ENCODE measurements at regions not wholly inside any gene's neighbourhood (a gene's known extent, or its start where the extent isn't known, plus 50 kb on each side); places are given as distances from the start of the nearest gene placed in this dataset.
"Not testable (repeated sequence)": the region's sequence is repeated elsewhere in the genome, so short reads cannot be mapped to it uniquely, and the experiment has no call there.

GRCh38 chr15:38758043-38758442 is 193.4 kb upstream of the RASGRP1 start:
- H3K4me2 ChIP-seq (ENCODE audit: low read depth, low read length, poor library complexity, severe bottlenecking), result no peak overlapping the region
- H3K9me2 ChIP-seq (replicated peaks; ENCODE audit: insufficient read depth, low read length), result no peaks in the 10 kb centered on the region
- no peak for DNase-seq

GRCh38 chr15:38761681-38762080 is 197.1 kb upstream of the RASGRP1 start:
- H3K4me2 ChIP-seq (ENCODE audit: low read depth, low read length, poor library complexity, severe bottlenecking), result no peak overlapping the region
- H3K4me1 ChIP-seq (ENCODE audit: low read length), result no peaks in the 10 kb centered on the region
- H3K9me3 ChIP-seq (ENCODE audit: low read length), result no peaks in the 10 kb centered on the region
- no peak overlapping the region for H2AFZ ChIP-seq (ENCODE audit: low read length)
- no peaks in the 10 kb centered on the region for H4K20me1 ChIP-seq (ENCODE audit: insufficient read depth, low read depth, low read length)
- no peaks in the 10 kb centered on the region for H3K79me2 ChIP-seq (ENCODE audit: low read length)
- H3K4me3 ChIP-seq (ENCODE audit: low read length), result no peak overlapping the region
- H3K27me3 ChIP-seq (ENCODE audit: low read length), result no peaks in the 10 kb centered on the region
- H3K9ac ChIP-seq (ENCODE audit: low read length), result no peak overlapping the region
- DNase-seq, result no peak
- no peaks in the 10 kb centered on the region for H3K9me2 ChIP-seq (replicated peaks; ENCODE audit: insufficient read depth, low read length)
- no peak overlapping the region for H3K27ac ChIP-seq (ENCODE audit: low read length)
- H3K36me3 ChIP-seq (ENCODE audit: insufficient read depth, low read length), result no peaks in the 10 kb centered on the region

More at GRCh38 chr15:38758043-38758442, 193.4 kb upstream of the RASGRP1 start:
- Histone ChIP-seq H3K4me1 (ENCODE audit: low read length) (no peaks in the 10 kb centered on the region), H3K36me3 (ENCODE audit: insufficient read depth, low read length) (no peaks in the 10 kb centered on the region), H3K79me2 (ENCODE audit: low read length) (no peaks in the 10 kb centered on the region), H2AFZ (ENCODE audit: low read length) (no peak overlapping the region), H3K9ac (ENCODE audit: low read length) (no peak overlapping the region), H3K9me3 (ENCODE audit: low read length) (no peaks in the 10 kb centered on the region), H3K27ac (ENCODE audit: low read length) (no peak overlapping the region), H3K4me3 (ENCODE audit: low read length) (no peak overlapping the region), H3K27me3 (ENCODE audit: low read length) (no peaks in the 10 kb centered on the region), H4K20me1 (ENCODE audit: insufficient read depth, low read depth, low read length) (no peaks in the 10 kb centered on the region)

- no peak overlapping the region for H3K4me2 ChIP-seq (ENCODE audit: low read depth, low read length, poor library complexity, severe bottlenecking)
- DNase-seq, result no peak
- H3K36me3 ChIP-seq (ENCODE audit: insufficient read depth, low read length), result no peaks in the 10 kb centered on the region
- H4K20me1 ChIP-seq (ENCODE audit: insufficient read depth, low read depth, low read length), result no peaks in the 10 kb centered on the region
- no peaks in the 10 kb centered on the region for H3K9me3 ChIP-seq (ENCODE audit: low read length)
- no peak overlapping the region for H3K4me3 ChIP-seq (ENCODE audit: low read length)
- H3K27me3 ChIP-seq (ENCODE audit: low read length), result no peaks in the 10 kb centered on the region
- H3K79me2 ChIP-seq (ENCODE audit: low read length), result no peaks in the 10 kb centered on the region
- no peak overlapping the region for H2AFZ ChIP-seq (ENCODE audit: low read length)
- no peaks in the 10 kb centered on the region for H3K9me2 ChIP-seq (replicated peaks; ENCODE audit: insufficient read depth, low read length)
- H3K27ac ChIP-seq (ENCODE audit: low read length), result no peak overlapping the region
- H3K4me1 ChIP-seq (ENCODE audit: low read length), result no peaks in the 10 kb centered on the region
- no peak overlapping the region for H3K9ac ChIP-seq (ENCODE audit: low read length)
Measured at GRCh38 chr15:38768970-38769369, 204.4 kb upstream of the RASGRP1 start.

- Histone ChIP-seq H3K79me2 (ENCODE audit: low read length) (no peaks in the 10 kb centered on the region), H3K4me1 (ENCODE audit: low read length) (no peaks in the 10 kb centered on the region), H3K27me3 (ENCODE audit: low read length) (no peaks in the 10 kb centered on the region), H3K27ac (ENCODE audit: low read length) (no peak overlapping the region), H3K9me2 (replicated peaks; ENCODE audit: insufficient read depth, low read length) (no peaks in the 10 kb centered on the region), H3K4me2 (ENCODE audit: low read depth, low read length, poor library complexity, severe bottlenecking) (no peak overlapping the region), H3K4me3 (ENCODE audit: low read length) (no peak overlapping the region), H3K9me3 (ENCODE audit: low read length) (no peaks in the 10 kb centered on the region), H3K36me3 (ENCODE audit: insufficient read depth, low read length) (no peaks in the 10 kb centered on the region), H2AFZ (ENCODE audit: low read length) (no peak overlapping the region), H3K9ac (ENCODE audit: low read length) (no peak overlapping the region), H4K20me1 (ENCODE audit: insufficient read depth, low read depth, low read length) (no peaks in the 10 kb centered on the region)
- no peak for DNase-seq
Measured at GRCh38 chr15:38769492-38769891, 204.9 kb upstream of the RASGRP1 start.

- H3K79me2 ChIP-seq (ENCODE audit: low read length); H4K20me1 ChIP-seq (ENCODE audit: insufficient read depth, low read depth, low read length); H3K4me3 ChIP-seq (ENCODE audit: low read length); H3K36me3 ChIP-seq (ENCODE audit: insufficient read depth, low read length); DNase-seq; H3K27ac ChIP-seq (ENCODE audit: low read length); H3K9me2 ChIP-seq (replicated peaks; ENCODE audit: insufficient read depth, low read length); H3K27me3 ChIP-seq (ENCODE audit: low read length); H2AFZ ChIP-seq (ENCODE audit: low read length); H3K4me2 ChIP-seq (ENCODE audit: low read depth, low read length, poor library complexity, severe bottlenecking); H3K4me1 ChIP-seq (ENCODE audit: low read length); H3K9ac ChIP-seq (ENCODE audit: low read length); H3K9me3 ChIP-seq (ENCODE audit: low read length): not testable (repeated sequence)
Measured at GRCh38 chr15:38774076-38774475, 209.5 kb upstream of the RASGRP1 start.

- H3K79me2 ChIP-seq (ENCODE audit: low read length), result no peaks in the 10 kb centered on the region
- no peak for DNase-seq
- H4K20me1 ChIP-seq (ENCODE audit: insufficient read depth, low read depth, low read length), result no peaks in the 10 kb centered on the region
- no peaks in the 10 kb centered on the region for H3K9me2 ChIP-seq (replicated peaks; ENCODE audit: insufficient read depth, low read length)
- no peak overlapping the region for H3K4me3 ChIP-seq (ENCODE audit: low read length)
- no peaks in the 10 kb centered on the region for H3K9me3 ChIP-seq (ENCODE audit: low read length)
- H3K27me3 ChIP-seq (ENCODE audit: low read length), result no peaks in the 10 kb centered on the region
- H3K27ac ChIP-seq (ENCODE audit: low read length), result no peak overlapping the region
- H3K4me1 ChIP-seq (ENCODE audit: low read length), result no peaks in the 10 kb centered on the region
- no peak overlapping the region for H3K9ac ChIP-seq (ENCODE audit: low read length)
- H3K36me3 ChIP-seq (ENCODE audit: insufficient read depth, low read length), result no peaks in the 10 kb centered on the region
- H3K4me2 ChIP-seq (ENCODE audit: low read depth, low read length, poor library complexity, severe bottlenecking), result no peak overlapping the region
- no peak overlapping the region for H2AFZ ChIP-seq (ENCODE audit: low read length)
Measured at GRCh38 chr15:38781196-38781595, 216.6 kb upstream of the RASGRP1 start.

GRCh38 chr15:38782156-38782555 is 217.5 kb upstream of the RASGRP1 start:
- Histone ChIP-seq H3K4me1 (ENCODE audit: low read length) (no peaks in the 10 kb centered on the region), H3K4me2 (ENCODE audit: low read depth, low read length, poor library complexity, severe bottlenecking) (no peak overlapping the region), H3K4me3 (ENCODE audit: low read length) (no peak overlapping the region), H3K27me3 (ENCODE audit: low read length) (no peaks in the 10 kb centered on the region), H3K27ac (ENCODE audit: low read length) (no peak overlapping the region), H3K9me3 (ENCODE audit: low read length) (no peaks in the 10 kb centered on the region), H3K9ac (ENCODE audit: low read length) (no peak overlapping the region), H3K9me2 (replicated peaks; ENCODE audit: insufficient read depth, low read length) (no peaks in the 10 kb centered on the region), H3K79me2 (ENCODE audit: low read length) (no peaks in the 10 kb centered on the region), H2AFZ (ENCODE audit: low read length) (no peak overlapping the region), H4K20me1 (ENCODE audit: insufficient read depth, low read depth, low read length) (no peaks in the 10 kb centered on the region), H3K36me3 (ENCODE audit: insufficient read depth, low read length) (no peaks in the 10 kb centered on the region)
- no peak for DNase-seq

- no peak overlapping the region for H3K27ac ChIP-seq (ENCODE audit: low read length)
- H3K9me2 ChIP-seq (replicated peaks; ENCODE audit: insufficient read depth, low read length), result no peaks in the 10 kb centered on the region
- no peak overlapping the region for H3K4me2 ChIP-seq (ENCODE audit: low read depth, low read length, poor library complexity, severe bottlenecking)
- H3K9ac ChIP-seq (ENCODE audit: low read length), result no peak overlapping the region
- no peaks in the 10 kb centered on the region for H4K20me1 ChIP-seq (ENCODE audit: insufficient read depth, low read depth, low read length)
- H3K27me3 ChIP-seq (ENCODE audit: low read length), result no peaks in the 10 kb centered on the region
- H2AFZ ChIP-seq (ENCODE audit: low read length), result no peak overlapping the region
- no peak for DNase-seq
- H3K9me3 ChIP-seq (ENCODE audit: low read length), result no peaks in the 10 kb centered on the region
- H3K4me3 ChIP-seq (ENCODE audit: low read length), result no peak overlapping the region
- H3K4me1 ChIP-seq (ENCODE audit: low read length), result no peaks in the 10 kb centered on the region
- no peaks in the 10 kb centered on the region for H3K36me3 ChIP-seq (ENCODE audit: insufficient read depth, low read length)
- no peaks in the 10 kb centered on the region for H3K79me2 ChIP-seq (ENCODE audit: low read length)
Measured at GRCh38 chr15:38788918-38789317, 224.3 kb upstream of the RASGRP1 start.

- Histone ChIP-seq H3K9me3 (ENCODE audit: low read length) (no peaks in the 10 kb centered on the region), H2AFZ (ENCODE audit: low read length) (no peak overlapping the region), H3K79me2 (ENCODE audit: low read length) (no peaks in the 10 kb centered on the region), H3K36me3 (ENCODE audit: insufficient read depth, low read length) (no peaks in the 10 kb centered on the region), H3K27ac (ENCODE audit: low read length) (no peak overlapping the region), H4K20me1 (ENCODE audit: insufficient read depth, low read depth, low read length) (no peaks in the 10 kb centered on the region), H3K9me2 (replicated peaks; ENCODE audit: insufficient read depth, low read length) (no peaks in the 10 kb centered on the region), H3K4me2 (ENCODE audit: low read depth, low read length, poor library complexity, severe bottlenecking) (no peak overlapping the region), H3K9ac (ENCODE audit: low read length) (no peak overlapping the region), H3K4me3 (ENCODE audit: low read length) (no peak overlapping the region), H3K27me3 (ENCODE audit: low read length) (no peaks in the 10 kb centered on the region), H3K4me1 (ENCODE audit: low read length) (no peaks in the 10 kb centered on the region)
- no peak for DNase-seq
Measured at GRCh38 chr15:38789566-38789965, 225.0 kb upstream of the RASGRP1 start.

Measured in Karpas-422 (cell line).